ENCODE measurements at regions not wholly inside any gene's neighbourhood (a gene's known extent, or its start where the extent isn't known, plus 50 kb on each side); places are given as distances from the start of the nearest gene placed in this dataset.

DNA sequence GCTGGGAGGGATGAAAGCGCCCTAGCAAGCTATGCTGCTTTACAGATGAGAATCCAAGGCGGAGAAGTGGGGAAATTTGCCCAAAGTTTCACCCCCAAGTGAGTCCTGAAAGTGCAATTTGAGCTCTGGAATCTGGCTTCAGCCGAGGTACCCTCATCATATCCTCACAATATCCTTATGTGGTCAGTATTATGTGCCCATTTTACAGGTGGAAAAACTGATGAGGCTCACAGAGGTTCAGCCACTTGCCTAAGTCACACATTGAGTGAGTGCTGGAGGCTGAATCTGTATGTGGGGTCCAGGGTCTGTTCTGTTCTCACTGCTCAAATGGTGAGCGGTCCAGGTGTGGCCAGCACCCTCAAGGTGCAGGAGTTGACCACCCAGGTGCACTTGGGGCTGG is 85.3 kb downstream of the MATN1 start:
- no peak for TF ChIP-seq POLR2A (IDR thresholded peaks at IDR 0.05; ENCODE audit: low read length)
- no peak for TF ChIP-seq GATA1 (IDR thresholded peaks at IDR 0.05; ENCODE audit: low read depth, low read length)

Measured in erythroblast (primary cell).